Stimulated activated CD8-positive, alpha-beta memory T cell treated with anti-CD3 and anti-CD28 coated beads, Interleukin-2, amount 100 ng/mL, for 1 hour (primary cell): ENCODE measurements at regions not wholly inside any gene's neighbourhood (a gene's known extent, or its start where the extent isn't known, plus 50 kb on each side); places are given as distances from the start of the nearest gene placed in this dataset.

Source experiments
- DNase-seq, 2 donors: peaks; one replicate each; pipeline ENCODE4 v3.0.0-alpha.2; 2020; ENCODE audit warnings: low read depth in 2 of 2

GRCh38 chr3:106814231-106814630 lies 563.0 kb upstream of the CCDC54 start:
- DNase-seq: no peak

DNA sequence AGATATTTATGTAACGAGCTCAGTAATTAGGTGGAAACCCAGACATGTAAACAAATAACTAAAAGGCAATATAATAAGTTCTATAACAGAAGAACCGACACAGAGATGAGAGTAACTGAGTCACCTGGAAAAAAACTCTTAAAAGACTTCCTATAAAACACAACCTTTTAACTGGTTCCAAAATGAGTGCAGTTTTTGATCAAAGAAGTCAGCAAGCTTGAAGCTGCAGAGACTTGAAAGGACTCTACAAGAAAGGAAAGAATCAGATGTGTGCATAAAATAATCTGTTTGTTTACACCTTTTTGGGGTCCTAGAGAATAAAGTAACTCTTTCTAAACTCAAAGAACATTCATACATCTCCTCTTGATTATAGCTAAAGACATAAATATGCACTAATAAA lies 560.4 kb upstream of the CCDC54 start:
- no peak for DNase-seq

DNA sequence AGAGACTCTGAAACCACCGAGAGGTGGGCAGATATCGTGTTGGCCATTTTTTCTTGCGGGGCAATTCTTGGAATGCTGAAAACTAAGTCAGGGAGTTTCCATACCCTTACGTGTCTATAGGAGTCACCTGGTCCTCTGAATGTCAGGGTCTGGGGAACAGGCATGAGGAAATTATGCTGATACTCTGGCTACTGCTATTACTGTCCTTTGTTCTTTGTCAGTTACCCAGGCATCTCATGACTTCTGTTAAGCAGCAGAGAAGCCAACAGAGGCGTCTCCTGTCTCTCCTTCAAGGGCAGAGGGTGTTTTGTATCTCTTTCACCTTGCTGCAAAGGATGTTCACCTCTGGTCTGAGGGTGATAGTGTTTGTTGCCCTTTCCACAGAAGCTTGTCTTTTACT lies 559.5 kb upstream of the CCDC54 start:
- DNase-seq: no peak

GRCh38 chr3:106819440-106819839 lies 557.8 kb upstream of the CCDC54 start:
- DNase-seq: no peak

GRCh38 chr3:106820726-106821362 lies 556.4 kb upstream of the CCDC54 start:
- DNase-seq: no peak

- DNase-seq: no peak
Observed at GRCh38 chr3:106821801-106822200, 555.4 kb upstream of the CCDC54 start.

DNA sequence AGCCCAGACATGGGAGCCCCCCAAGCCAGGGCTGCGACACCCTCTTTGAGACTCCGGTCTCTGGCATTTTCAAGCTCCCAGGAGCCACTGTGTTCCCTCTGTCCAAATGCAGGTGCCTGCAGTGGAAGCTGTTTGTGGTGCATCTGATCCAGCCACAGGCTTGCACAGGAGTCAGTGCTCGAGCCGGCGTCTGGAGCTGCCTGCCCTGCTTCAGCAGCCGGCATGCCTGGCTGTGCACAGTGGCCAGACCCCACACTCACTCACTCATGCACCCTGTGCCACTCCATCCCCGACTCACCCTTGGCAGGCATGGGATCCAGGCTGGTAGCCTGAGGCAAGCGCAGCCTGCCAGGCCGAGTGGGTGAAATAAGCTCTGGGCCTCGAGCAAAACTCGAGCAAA lies 555.0 kb upstream of the CCDC54 start:
- DNase-seq: no peak

DNA sequence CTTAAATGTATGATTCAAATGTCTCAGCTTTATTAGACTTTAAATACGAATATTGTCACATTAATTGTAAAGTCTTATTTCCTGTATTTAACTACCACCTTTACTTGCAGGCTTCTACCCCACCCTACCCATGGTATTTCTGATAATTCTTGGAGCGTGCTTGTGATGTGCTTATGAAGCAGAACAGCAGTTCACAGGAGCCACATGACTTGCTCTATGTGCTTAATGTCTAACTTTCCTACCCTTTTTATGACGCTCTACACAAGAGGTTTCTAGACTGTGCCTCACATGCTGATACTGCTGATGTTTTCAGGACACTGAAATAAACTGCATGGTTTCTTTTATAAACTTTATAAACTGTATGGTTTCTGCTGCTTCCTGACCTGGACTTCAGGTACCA lies 553.5 kb upstream of the CCDC54 start:
- no peak for DNase-seq

DNA sequence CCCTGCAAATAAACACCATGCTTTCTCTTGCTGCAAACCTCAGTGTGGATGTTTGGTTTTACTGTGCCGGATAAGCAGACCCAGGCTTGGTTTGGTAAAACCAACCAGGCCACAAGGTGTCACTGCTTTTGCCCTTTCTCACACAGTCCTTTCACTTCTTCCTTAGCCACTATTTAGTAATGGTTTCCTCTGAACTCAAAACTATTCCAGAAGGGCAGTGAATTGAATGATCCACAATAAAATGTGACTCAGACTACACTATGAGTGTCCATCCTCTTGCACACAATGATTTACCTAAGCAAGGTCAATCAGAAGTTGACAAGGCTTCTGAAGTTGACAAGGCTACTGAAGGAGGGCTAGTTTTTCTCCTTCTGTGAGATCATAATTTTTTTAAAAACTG lies 552.4 kb upstream of the CCDC54 start:
- DNase-seq: no peak

DNA sequence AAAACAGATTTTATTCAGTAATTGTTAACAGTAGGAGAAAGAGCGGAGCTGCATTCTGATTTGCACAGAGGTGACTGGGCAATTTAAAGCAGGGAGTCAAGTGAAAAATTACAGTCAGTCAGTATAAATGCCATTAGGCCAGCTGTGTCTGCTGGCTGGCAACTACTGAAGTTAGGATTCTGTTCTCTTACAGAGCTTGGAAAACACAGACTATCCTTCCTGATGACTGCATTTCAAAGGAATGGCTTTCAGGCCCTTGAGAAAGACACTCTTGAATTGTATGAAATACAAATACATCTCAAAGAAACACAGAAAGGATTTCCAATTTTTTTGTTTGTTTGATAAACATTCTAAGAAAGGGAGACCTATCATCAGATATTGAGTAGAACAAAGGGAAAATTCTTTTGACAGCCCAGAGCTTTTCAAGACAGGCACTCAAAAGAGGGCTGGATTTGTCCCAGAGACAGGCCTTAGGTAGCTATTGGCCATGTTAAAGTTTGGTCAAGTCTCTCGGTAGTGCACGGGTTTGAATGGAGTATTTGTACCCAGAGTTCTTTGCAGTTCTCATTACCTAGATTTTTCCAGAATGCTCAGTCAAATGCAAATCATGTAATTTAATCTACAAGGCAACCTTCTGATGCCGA lies 551.2 kb upstream of the CCDC54 start:
- DNase-seq: no peak

DNA sequence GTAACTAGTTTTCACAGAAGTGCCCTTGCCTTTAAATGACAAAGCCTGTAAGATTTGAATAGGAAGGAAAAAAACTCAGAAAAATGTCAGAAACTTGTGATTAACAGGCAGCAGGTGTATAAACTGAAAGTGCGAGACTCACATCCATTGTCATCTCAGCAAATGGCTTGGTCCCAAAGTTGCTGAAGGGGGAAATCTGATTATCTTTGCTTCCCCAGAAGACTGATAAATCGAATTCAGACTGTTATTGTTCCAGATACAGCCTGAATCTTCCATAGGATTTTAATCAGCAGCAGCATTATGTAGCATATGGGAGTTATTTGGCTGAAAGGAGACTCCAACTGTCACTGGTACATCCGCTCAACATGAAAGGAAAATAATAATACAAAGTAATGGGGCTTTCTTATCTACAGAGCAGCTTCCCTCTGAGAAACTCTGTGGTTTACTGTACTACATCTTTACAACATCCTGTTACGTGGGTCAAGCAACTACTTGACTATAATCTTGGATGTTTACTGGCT lies 550.4 kb upstream of the CCDC54 start:
- no peak for DNase-seq

- no peak for DNase-seq
Observed at GRCh38 chr3:106827515-106828213, 549.6 kb upstream of the CCDC54 start.

DNA sequence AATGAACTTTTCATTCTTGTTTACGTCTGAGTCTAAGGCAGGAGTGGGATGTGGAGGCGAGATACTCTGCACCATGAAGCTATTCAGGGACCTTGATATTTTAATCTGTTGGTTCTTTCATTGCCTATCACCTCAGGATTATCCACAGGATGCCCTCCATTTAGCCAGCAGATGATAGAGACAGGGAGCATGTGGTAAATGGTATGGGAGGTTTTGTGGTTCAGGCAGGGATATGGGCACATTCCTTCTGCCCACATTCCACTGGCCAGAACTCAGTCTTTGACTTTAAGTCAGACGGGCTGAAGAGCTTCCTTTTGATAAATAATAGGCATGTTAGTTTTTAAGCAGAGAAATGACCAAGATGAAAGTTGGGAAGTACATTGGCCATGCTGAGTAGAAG lies 548.0 kb upstream of the CCDC54 start:
- DNase-seq: no peak

- no peak for DNase-seq
Observed at GRCh38 chr3:106830334-106830733, 546.9 kb upstream of the CCDC54 start.

DNA sequence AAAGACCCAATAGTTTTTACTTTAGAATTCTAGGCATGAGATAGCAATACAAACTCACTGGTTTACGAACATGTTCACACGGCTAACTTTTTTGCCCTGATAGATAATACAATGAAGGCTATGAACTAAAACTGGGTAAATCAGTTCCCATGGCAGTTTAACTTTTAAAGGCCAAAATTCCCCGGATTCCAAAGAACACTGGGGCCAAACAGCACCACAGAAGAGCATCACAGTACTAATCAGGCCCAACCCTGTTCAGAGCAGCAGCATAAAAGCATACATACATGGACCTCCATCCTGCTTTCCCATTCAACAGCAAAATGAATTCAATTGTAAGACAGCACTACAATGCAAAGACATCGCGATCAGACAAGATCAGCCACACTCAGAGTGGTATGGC lies 540.3 kb upstream of the CCDC54 start:
- DNase-seq: no peak

GRCh38 chr3:106837616-106838015 lies 539.6 kb upstream of the CCDC54 start:
- no peak for DNase-seq

- DNase-seq: no peak
Observed at GRCh38 chr3:106839576-106840280, 537.5 kb upstream of the CCDC54 start.

- no peak for DNase-seq
Observed at GRCh38 chr3:106840319-106840718, 536.9 kb upstream of the CCDC54 start.

DNA sequence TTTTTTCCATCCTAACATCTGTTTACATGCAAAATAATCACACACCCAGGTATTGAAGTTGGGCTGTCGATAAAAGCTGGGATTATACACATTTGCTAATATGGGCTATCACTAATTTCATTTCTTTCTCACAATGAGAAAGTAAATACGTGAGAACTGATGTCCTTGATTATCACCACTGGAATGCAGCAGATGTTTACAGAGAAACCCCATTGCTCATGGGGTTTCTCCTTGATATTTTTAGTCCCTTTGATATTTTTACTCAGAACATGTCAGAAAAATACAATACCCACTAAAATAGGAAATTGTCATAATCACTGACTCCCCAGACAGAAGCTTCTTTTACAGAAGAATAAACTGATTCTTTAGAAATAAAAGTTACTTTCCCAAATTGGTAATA lies 535.1 kb upstream of the CCDC54 start:
- no peak for DNase-seq

DNA sequence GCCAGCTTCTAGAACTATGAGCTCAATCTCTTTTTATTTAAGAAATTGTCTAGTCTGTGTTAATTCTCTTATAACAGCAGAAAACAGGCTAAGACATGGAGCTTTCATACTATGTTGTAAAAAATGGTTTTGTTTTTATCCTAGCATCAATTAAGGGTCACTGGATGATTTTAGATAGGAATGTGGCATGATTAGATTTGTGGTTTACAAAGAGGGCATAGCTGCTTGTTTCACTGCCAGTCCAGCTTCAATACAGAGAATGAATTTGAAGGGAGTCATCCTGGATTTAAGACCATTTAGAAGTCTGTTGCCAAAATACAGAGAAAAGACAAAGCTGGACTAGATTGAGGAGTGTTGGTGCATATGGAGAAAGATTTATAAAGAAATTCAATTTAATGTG lies 532.6 kb upstream of the CCDC54 start:
- DNase-seq: no peak

GRCh38 chr3:106848099-106848498 lies 529.1 kb upstream of the CCDC54 start:
- no peak for DNase-seq

GRCh38 chr3:106850437-106850836 lies 526.8 kb upstream of the CCDC54 start:
- no peak for DNase-seq
